ENCODE measurements at regions not wholly inside any gene's neighbourhood (a gene's known extent, or its start where the extent isn't known, plus 50 kb on each side); places are given as distances from the start of the nearest gene placed in this dataset.

DNA sequence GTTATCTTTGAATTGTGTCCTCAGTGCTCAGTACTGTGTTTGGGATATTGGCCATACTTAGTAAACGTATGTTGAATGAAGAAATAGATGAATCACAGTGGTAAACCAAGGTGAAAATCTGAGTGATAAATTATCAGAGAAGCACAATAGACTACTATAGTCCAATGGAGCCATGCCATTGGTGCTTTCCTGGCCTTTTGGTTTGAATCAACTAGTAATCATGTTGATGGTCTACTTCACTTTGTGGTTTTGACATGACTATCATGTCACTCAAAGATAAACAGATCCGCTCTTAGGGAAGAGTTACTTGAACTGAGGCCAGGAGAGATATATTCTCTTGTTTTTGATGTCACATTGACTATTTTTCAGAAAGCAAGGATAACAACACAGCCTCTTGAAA is 86.1 kb upstream of the IGFBP3 start:
- Mint-ChIP-seq H3K4me1 (no peaks in the 10 kb centered on the region), H3K27ac (no peak overlapping the region), H3K27me3 (peaks cover 0 to 3% of the 10 kb centered on the region in 2 donors), H3K36me3 (peaks cover 0 to 3% of the 10 kb centered on the region in 2 donors), H3K4me3 (no peak overlapping the region), H3K9me3 (peaks cover 0 to 18% (median 4%) of the 10 kb centered on the region in 8 donors)
- Histone ChIP-seq H3K4me1 (ENCODE audit: insufficient read depth, low read length) (no peaks in the 10 kb centered on the region), H3K27me3 (ENCODE audit: insufficient read depth, low read length) (no peaks in the 10 kb centered on the region), H3K4me3 (ENCODE audit: low read length in 2 of 2) (no peak overlapping the region), H3K9me3 (ENCODE audit: control insufficient read depth in 1 of 2, low read length in 2 of 2) (no peaks in the 10 kb centered on the region), H3K27ac (ENCODE audit: low read depth, low read length) (no peak overlapping the region), H3K36me3 (ENCODE audit: insufficient read depth, low read length) (no peaks in the 10 kb centered on the region)
- CTCF ChIA-PET (ENCODE audit: partially characterized antibody) = no interaction called here
- intact Hi-C loops (cut with micrococcal nuclease) = no loop called here
- POLR2A ChIA-PET (ENCODE audit: partially characterized antibody) = no interaction called here
- no peak for DNase-seq

DNA sequence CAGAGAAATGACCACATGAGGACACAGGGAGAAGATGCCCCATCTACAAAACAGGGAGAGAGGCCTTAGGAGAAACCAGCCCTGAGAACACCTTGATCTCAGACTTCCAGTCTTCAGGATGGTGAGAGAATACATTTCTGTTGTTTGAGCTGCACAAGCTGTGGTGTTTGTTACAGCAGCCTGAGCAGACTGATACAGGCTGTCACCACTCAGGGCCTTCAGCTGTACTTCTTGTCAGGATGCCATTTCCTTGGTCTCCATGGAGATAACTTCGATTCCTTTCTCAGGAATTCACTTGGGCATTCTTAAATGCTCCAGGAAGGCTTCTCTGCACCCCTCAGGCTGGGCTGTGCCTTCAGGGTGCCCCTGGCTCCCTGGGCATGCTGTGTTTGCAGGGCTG is 85.7 kb upstream of the IGFBP3 start:
- intact Hi-C loops (cut with micrococcal nuclease) = no loop called here

DNA sequence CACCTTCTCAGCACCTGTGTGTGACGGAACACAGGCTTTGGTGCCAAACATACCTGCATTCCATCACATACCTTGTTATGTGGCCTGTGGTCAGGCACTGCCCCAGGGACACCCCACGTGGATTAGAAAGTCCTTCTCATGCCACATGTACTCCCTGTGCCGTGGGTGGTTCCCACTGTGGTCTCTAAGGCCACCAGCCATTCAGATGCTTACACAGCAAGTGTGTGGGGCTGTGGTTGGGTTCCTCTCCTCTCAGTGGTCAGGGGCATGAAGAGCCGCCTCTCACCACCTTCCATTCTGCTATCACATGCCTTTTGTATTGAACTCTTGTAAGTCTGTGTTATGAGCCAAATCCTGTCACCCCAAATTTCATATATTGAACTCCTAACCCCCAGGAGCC is 85.1 kb upstream of the IGFBP3 start:
- Mint-ChIP-seq H3K9me3 (peaks cover 0 to 27% (median 6%) of the 10 kb centered on the region in 8 donors), H3K4me3 (no peak overlapping the region), H3K4me1 (no peaks in the 10 kb centered on the region), H3K36me3 (peaks cover 0 to 6% of the 10 kb centered on the region in 2 donors), H3K27me3 (peaks cover 0 to 3% of the 10 kb centered on the region in 2 donors), H3K27ac (no peak overlapping the region)
- no peaks in the 10 kb centered on the region for H3K9me3 ChIP-seq (ENCODE audit: control insufficient read depth in 1 of 2, low read length in 2 of 2)
- ChIA-PET CTCF (ENCODE audit: partially characterized antibody) (no interaction called here), POLR2A (ENCODE audit: partially characterized antibody) (no interaction called here)
- no peak overlapping the region for H3K4me3 ChIP-seq (ENCODE audit: low read length in 2 of 2)
- intact Hi-C loops (cut with micrococcal nuclease) = no loop called here
- H3K36me3 ChIP-seq (ENCODE audit: insufficient read depth, low read length) = no peaks in the 10 kb centered on the region
- H3K4me1 ChIP-seq (ENCODE audit: insufficient read depth, low read length) = no peaks in the 10 kb centered on the region
- H3K27me3 ChIP-seq (ENCODE audit: insufficient read depth, low read length) = no peaks in the 10 kb centered on the region
- no peak overlapping the region for H3K27ac ChIP-seq (ENCODE audit: low read depth, low read length)
- DNase-seq = no peak

More for the DNA sequence above, 85.7 kb upstream of the IGFBP3 start:
- peaks cover 0 to 3% of the 10 kb centered on the region in 2 donors for H3K27me3 Mint-ChIP-seq
- no peaks in the 10 kb centered on the region for H3K4me1 ChIP-seq (ENCODE audit: insufficient read depth, low read length)
- POLR2A ChIA-PET (ENCODE audit: partially characterized antibody) = no interaction called here
- CTCF ChIA-PET (ENCODE audit: partially characterized antibody) = no interaction called here
- no peak overlapping the region for H3K4me3 Mint-ChIP-seq
- DNase-seq = no peak
- no peaks in the 10 kb centered on the region for H3K36me3 ChIP-seq (ENCODE audit: insufficient read depth, low read length)
- H3K9me3 Mint-ChIP-seq = peaks cover 0 to 22% (median 5%) of the 10 kb centered on the region in 8 donors
- H3K9me3 ChIP-seq (ENCODE audit: control insufficient read depth in 1 of 2, low read length in 2 of 2) = no peaks in the 10 kb centered on the region
- peaks cover 0 to 3% of the 10 kb centered on the region in 2 donors for H3K36me3 Mint-ChIP-seq
- H3K27ac ChIP-seq (ENCODE audit: low read depth, low read length) = no peak overlapping the region
- no peaks in the 10 kb centered on the region for H3K27me3 ChIP-seq (ENCODE audit: insufficient read depth, low read length)
- no peaks in the 10 kb centered on the region for H3K4me1 Mint-ChIP-seq
- H3K4me3 ChIP-seq (ENCODE audit: low read length in 2 of 2) = no peak overlapping the region
- no peak overlapping the region for H3K27ac Mint-ChIP-seq

DNA sequence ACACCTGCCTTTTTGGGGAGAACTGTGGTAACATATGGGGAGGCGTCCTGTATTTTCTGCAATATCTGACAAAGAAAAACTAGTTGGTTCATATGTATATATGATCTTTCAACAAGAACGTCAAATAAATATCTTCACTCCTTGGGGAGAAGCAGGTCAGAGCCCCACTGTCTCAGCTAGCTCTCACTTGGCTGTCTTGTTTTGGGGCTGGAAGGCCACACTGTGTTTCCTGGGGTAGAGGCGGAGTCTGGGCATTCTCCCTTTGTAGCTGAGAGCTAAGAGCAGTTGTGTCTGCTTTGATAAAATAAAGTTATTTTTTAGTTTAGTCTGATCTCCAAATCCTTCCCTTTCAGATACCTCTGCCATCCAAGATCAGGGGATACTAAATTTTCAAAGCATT is 83.9 kb upstream of the IGFBP3 start:
- DNase-seq = no peak
- peaks cover 0 to 3% of the 10 kb centered on the region in 2 donors for H3K27me3 Mint-ChIP-seq
- Histone ChIP-seq H3K4me3 (ENCODE audit: low read length in 2 of 2) (no peak overlapping the region), H3K27me3 (ENCODE audit: insufficient read depth, low read length) (no peaks in the 10 kb centered on the region), H3K27ac (ENCODE audit: low read depth, low read length) (no peak overlapping the region), H3K9me3 (ENCODE audit: control insufficient read depth in 1 of 2, low read length in 2 of 2) (no peaks in the 10 kb centered on the region), H3K36me3 (ENCODE audit: insufficient read depth, low read length) (no peaks in the 10 kb centered on the region), H3K4me1 (ENCODE audit: insufficient read depth, low read length) (no peaks in the 10 kb centered on the region)
- POLR2A ChIA-PET (ENCODE audit: partially characterized antibody) = no interaction called here
- peaks cover 0 to 33% (median 8%) of the 10 kb centered on the region in 8 donors for H3K9me3 Mint-ChIP-seq
- no peak overlapping the region for H3K27ac Mint-ChIP-seq
- peaks cover 0 to 6% of the 10 kb centered on the region in 2 donors for H3K36me3 Mint-ChIP-seq
- intact Hi-C loops (cut with micrococcal nuclease) = no loop called here
- H3K4me1 Mint-ChIP-seq = no peaks in the 10 kb centered on the region
- H3K4me3 Mint-ChIP-seq = no peak overlapping the region
- CTCF ChIA-PET (ENCODE audit: partially characterized antibody) = no interaction called here

DNA sequence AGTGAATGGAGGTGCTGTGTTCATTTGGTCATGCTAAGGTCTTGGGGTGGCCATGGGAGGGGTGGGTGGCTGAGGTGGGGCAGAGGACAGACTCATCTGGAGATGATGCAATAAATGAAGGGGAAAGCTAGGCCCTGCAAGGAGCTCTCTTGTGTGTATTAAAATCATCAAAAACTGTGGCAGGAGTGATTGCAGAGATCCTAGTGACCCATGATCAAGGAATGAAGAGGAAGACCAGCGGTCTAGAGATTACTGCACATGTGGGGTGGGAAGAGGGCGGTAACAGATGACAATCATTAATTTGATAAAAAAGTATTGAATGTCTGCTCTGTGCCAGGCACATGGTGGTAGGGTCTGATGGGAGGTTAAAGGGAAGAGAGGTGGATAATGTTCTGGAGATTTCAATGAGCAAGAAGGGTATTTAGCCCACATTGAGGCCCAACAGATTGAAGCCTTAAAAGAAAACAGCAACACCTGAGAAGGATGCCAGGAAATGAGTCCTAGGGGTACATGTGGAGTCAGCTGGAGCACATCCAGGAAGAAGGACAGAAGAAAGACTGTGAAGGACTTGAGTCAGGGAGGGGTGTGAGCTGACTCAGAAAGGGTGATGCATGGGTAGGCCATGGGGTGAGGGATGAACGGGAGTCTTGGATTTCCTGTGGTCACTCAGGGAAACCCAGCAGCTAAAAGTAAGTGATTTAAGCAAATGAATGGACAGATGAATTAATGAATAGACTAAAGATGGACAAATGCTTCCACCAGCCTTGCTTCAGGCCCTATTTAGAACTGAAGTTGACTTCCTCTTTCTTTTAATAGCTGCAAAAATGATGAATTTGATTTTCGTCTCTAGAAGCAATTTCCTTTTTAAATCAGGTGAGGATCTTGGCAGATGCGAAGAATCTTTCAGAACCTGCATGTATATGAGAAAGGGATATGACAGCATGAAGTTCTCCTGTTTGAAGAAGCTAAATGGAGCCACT is 83.1 kb upstream of the IGFBP3 start:
- H3K9me3 ChIP-seq (ENCODE audit: control insufficient read depth in 1 of 2, low read length in 2 of 2) = no peaks in the 10 kb centered on the region
- H3K27me3 ChIP-seq (ENCODE audit: insufficient read depth, low read length) = no peaks in the 10 kb centered on the region
- peaks cover under 1 to 34% (median 11%) of the 10 kb centered on the region in 8 donors for H3K9me3 Mint-ChIP-seq
- ChIA-PET CTCF (ENCODE audit: partially characterized antibody) (no interaction called here), POLR2A (ENCODE audit: partially characterized antibody) (no interaction called here)
- no peaks in the 10 kb centered on the region for H3K4me1 ChIP-seq (ENCODE audit: insufficient read depth, low read length)
- H3K27ac ChIP-seq (ENCODE audit: low read depth, low read length) = no peak overlapping the region
- no peaks in the 10 kb centered on the region for H3K4me1 Mint-ChIP-seq
- peaks cover 0 to 4% of the 10 kb centered on the region in 2 donors for H3K36me3 Mint-ChIP-seq
- H3K27ac Mint-ChIP-seq = no peak overlapping the region
- no peak overlapping the region for H3K4me3 ChIP-seq (ENCODE audit: low read length in 2 of 2)
- intact Hi-C loops (cut with micrococcal nuclease) = no loop called here
- no peak overlapping the region for H3K4me3 Mint-ChIP-seq
- H3K36me3 ChIP-seq (ENCODE audit: insufficient read depth, low read length) = no peaks in the 10 kb centered on the region
- no peaks in the 10 kb centered on the region for H3K27me3 Mint-ChIP-seq
- DNase-seq = no peak

DNA sequence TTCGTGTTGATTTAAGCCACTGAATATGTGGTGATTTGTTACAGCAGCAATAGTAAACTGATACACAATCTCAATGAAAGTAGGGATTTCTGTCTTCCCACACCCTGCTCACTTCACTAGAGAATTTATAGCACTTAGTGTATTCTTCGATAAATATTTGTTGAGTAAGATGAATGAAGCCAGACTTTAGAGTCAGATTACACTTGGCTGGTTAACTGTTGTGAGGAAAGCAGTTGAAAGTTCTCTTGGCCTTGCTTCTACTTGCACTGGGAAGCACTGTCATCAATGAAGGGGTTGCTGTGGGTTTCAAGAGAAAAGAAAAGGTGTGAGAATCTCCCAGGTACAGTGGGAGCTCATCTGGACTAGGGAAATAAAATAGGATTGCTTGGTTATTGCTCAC is 82.1 kb upstream of the IGFBP3 start:
- H3K27me3 Mint-ChIP-seq = no peaks in the 10 kb centered on the region
- no peak overlapping the region for H3K27ac Mint-ChIP-seq
- intact Hi-C loops (cut with micrococcal nuclease) = no loop called here
- ChIA-PET CTCF (ENCODE audit: partially characterized antibody) (no interaction called here), POLR2A (ENCODE audit: partially characterized antibody) (no interaction called here)
- H3K27me3 ChIP-seq (ENCODE audit: insufficient read depth, low read length) = no peaks in the 10 kb centered on the region
- H3K36me3 ChIP-seq (ENCODE audit: insufficient read depth, low read length) = no peaks in the 10 kb centered on the region
- H3K4me1 Mint-ChIP-seq = no peaks in the 10 kb centered on the region
- peaks cover 0 to 5% of the 10 kb centered on the region in 2 donors for H3K36me3 Mint-ChIP-seq
- no peaks in the 10 kb centered on the region for H3K4me1 ChIP-seq (ENCODE audit: insufficient read depth, low read length)
- no peak overlapping the region for H3K4me3 ChIP-seq (ENCODE audit: low read length in 2 of 2)
- no peak for DNase-seq
- H3K4me3 Mint-ChIP-seq = no peak overlapping the region
- H3K9me3 ChIP-seq (ENCODE audit: control insufficient read depth in 1 of 2, low read length in 2 of 2) = no peaks in the 10 kb centered on the region
- H3K27ac ChIP-seq (ENCODE audit: low read depth, low read length) = no peak overlapping the region
- peaks cover 3 to 38% (median 16%) of the 10 kb centered on the region in 8 donors for H3K9me3 Mint-ChIP-seq

DNA sequence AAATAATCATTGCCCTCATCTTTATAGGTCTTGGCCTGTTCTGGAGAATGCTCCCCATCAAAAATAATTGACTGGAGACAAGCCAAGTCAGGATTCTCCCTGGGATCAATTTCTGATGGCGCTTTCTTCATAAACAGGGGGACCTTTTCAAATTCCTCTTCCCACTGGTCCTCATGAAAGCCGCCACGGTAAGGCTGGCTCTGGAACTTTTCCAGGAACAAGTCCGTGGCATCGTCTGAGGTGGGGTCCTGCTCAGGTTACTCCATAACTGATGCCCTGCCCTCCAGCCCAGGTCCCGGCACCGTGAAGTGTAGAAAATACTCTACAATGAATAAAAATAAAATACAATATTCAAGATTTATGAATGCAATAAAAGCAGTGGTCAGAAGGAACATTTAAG is 79.4 kb upstream of the IGFBP3 start:
- Histone ChIP-seq H3K4me1 (ENCODE audit: insufficient read depth, low read length) (no peaks in the 10 kb centered on the region), H3K27ac (ENCODE audit: low read depth, low read length) (no peak overlapping the region), H3K36me3 (ENCODE audit: insufficient read depth, low read length) (no peaks in the 10 kb centered on the region), H3K9me3 (ENCODE audit: control insufficient read depth in 1 of 2, low read length in 2 of 2) (no peaks in the 10 kb centered on the region), H3K27me3 (ENCODE audit: insufficient read depth, low read length) (no peaks in the 10 kb centered on the region), H3K4me3 (ENCODE audit: low read length in 2 of 2) (no peak overlapping the region)
- H3K4me1 Mint-ChIP-seq = no peaks in the 10 kb centered on the region
- no peaks in the 10 kb centered on the region for H3K27me3 Mint-ChIP-seq
- peaks cover 0 to 12% of the 10 kb centered on the region in 2 donors for H3K36me3 Mint-ChIP-seq
- no peak for DNase-seq
- H3K4me3 Mint-ChIP-seq = no peak overlapping the region
- ChIA-PET CTCF (ENCODE audit: partially characterized antibody) (no interaction called here), POLR2A (ENCODE audit: partially characterized antibody) (no interaction called here)
- peaks cover 3 to 61% (median 35%) of the 10 kb centered on the region in 8 donors for H3K9me3 Mint-ChIP-seq
- intact Hi-C loops (cut with micrococcal nuclease) = no loop called here
- H3K27ac Mint-ChIP-seq = no peak overlapping the region
